ENCODE measurements at regions not wholly inside any gene's neighbourhood (a gene's known extent, or its start where the extent isn't known, plus 50 kb on each side); places are given as distances from the start of the nearest gene placed in this dataset.

DNA sequence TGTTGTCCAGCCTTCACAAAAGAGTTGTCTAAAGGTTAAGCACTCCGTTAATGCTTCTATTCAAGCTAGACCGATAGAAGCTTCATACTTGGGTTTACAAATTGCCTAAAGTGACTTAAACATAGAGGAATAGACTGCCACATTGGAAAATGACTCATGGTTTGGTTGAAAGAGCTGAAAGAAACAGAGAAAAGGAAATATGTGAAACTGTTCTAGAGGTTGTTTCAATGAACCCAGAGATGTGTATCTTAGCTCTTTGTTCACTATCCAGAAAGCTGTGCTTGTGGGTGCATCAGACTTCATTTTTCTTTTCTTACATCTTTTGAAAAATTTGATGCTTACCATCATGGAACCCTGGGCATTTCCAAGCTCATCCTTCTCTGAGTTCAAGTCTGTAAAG is 736.2 kb downstream of the INHBA start:
- DNase-seq = no peak

DNA sequence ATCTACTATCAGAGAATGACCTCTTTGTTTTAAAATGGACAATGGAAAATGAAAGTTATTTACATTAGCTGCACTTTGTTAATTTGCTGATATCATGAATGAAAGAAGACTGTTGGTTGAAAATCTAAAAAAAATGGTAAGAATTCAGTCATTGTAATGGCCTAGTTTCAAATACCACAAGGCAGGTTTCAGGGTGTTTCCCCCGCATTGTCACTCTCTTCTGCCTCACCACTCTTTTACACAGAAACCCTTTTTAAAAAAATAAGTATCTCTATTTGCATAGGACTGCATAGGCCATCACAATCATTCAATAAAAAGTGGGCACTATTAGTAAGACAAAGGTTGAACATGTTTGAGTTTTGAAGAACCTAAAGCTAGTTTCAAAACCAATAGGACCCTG is 737.1 kb downstream of the INHBA start:
- DNase-seq = no peak

DNA sequence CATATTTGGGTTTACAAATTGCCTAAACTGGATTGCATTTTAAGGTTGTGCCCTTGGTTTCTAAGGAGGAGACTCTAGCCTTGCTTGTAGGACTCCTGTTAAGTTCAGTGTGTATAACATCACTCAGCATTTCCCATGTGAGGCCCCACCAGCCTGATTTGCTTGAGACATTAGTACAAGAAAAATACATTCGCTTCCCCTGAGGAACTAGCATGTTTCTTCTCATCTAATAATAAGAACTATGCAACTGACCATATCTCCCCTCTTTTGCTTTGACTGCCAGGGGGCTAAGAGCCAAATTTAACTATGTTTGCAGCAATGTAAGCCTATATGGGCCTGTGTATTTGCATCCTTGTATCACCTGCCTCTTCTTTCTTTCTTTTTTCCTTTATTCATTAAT is 737.9 kb downstream of the INHBA start:
- DNase-seq = no peak

DNA sequence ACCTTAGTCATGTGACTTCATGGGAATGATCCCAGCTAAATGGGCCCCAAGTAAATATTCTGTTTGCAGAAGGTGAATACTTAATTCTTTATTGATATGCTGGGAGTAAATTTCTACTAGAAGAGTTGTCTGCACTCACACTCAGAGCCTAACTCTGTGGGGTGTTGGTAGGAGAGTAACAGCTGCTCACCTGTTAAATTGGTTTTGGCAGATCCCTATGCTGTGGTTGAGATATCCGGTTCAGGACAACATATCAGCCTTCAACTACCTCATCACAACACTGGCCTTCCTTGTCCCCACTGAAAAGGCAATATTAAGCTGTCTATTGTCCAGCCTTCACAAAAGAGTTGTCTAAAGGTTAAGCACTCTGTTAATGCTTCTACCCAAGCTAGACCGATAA is 738.3 kb downstream of the INHBA start:
- no peak for DNase-seq

DNA sequence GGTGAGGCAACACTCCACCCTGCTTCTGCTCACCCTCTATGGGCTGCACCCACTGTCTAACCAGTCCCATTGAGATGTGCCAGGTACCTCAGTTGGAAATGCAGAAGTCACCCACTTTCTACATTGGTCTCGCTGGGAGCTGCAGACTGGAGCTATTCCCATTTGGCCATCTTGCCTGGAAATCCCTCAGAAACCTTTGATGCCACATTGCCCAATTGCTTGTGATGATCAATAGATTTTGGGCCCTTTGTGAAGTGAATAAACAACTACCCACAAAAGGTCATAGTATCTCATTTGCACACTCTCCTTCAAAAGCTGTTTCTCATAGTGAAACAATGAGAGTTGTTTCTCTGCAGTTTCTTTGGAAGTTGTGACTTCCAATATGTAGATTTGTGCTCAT is 742.9 kb downstream of the INHBA start:
- no peak for DNase-seq

DNA sequence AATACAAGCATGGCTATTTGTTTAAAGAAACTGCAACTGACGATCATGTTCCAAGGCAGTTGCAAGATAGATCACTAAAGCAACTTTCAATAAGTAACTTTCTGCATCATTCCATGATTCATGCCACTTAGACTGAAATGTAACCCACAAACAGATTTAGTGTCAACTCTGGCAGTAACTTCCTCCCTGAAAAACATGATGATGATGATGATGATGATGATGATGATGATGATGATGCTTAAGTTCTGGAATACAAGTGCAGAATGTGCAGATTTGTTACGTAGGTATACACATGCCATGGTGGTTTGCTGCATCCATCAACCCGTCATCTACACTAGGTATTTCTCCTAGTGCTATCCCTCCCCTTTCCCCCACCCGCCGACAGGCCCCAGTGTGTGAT is 754.7 kb downstream of the INHBA start:
- DNase-seq = no peak

DNA sequence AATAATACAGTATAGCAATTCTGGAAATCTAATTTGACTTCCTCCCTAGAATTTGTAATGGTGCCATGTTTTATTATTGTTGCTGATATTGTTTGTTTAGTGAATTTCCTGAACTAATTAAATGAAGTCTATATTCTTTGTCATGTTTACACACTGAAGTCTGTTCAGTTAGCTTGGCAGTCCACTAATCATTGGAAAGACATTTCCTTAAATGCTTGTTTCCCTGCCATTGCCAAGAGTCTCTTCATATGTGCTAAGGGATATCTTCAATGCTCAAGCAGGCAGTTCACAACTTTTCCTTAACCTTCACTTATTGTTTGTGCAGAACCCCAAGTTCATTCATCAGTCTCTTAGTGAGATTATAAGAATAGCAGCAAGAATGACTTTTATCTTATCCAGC is 755.3 kb downstream of the INHBA start:
- DNase-seq = no peak

DNA sequence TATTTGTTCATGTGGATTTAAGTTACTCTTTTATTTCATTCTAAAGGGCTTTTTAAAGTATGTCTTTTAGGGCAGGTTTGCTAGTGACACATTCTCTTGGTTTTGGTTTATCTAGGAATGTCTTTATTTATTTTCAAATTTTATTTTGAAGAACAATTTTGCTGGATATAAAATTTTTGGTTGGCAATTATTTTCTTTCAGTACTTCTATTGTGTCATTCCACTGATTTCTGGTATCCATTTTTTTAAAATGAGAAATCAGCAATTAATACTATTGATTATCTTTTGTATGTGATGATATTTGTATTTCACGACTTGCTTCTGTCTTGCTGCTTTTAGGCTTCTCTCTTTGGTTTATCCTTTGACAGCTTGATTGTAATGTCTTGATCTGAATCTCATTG is 756.3 kb downstream of the INHBA start:
- DNase-seq = no peak

DNA sequence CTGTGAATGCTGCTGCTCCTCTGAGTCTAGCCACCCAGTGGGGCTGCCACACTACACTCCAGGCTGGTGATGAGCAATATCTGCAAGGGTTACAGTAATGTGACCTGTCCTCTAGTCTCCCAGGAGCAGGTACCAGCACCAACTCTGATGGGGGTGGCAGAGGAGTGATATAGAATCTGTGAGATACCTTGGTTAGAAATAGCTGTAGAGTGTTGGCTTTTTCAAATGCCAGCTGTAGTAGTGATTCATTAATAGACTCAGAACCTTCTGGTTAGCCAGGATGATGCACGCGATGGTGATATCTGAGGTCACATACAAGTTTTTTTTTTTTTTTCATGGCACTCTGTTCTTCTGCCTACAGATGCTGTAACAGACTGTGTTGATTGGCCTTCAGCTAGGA is 757.1 kb downstream of the INHBA start:
- DNase-seq = no peak

DNA sequence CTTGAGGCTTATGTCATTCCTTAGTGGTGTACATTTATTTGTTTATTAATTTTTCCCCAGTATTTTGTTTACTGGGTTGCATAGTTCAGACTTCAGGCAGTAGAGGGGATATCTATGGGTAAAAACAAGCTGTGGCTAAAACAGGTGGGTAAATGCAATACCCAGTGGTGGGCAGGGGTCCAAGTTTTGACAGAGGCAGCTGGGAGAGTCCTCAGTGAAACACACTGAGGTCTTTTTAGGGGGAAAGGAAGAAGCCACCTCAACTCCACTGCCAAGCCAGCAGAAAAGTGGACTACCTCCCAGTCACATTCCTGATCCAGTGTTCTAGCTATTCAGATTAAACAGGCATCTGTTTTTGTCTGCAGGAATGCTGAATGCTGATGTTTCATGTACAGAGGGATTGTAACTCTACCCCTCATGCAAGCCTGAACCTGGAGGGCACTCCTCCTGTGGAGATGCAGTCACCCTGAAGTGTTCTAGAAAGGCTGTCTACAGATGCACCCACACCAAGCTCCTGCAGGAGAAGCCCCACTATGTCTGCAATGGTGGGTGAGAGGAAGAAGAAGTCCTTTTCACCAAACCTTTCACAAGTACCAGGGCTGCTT is 757.8 kb downstream of the INHBA start:
- DNase-seq = no peak

DNA sequence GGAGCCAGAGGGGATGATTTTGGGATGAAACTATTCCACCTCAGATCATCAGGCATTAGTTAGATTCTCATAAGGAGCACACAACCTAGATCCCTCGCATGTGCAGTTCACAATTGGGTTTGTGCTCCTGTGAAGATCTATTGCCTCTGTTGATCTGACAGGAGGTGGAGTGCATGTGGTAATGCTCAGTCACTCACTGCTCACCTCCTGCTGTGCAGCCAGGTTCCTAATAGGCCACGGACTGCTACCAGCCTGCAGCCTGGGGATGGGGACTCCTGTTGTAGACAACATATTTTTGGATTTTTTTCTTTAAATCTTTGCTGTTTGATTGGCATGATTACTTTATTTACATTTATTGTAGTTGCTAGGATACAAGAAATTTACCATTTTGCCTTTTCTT is 765.0 kb downstream of the INHBA start:
- DNase-seq = no peak

DNA sequence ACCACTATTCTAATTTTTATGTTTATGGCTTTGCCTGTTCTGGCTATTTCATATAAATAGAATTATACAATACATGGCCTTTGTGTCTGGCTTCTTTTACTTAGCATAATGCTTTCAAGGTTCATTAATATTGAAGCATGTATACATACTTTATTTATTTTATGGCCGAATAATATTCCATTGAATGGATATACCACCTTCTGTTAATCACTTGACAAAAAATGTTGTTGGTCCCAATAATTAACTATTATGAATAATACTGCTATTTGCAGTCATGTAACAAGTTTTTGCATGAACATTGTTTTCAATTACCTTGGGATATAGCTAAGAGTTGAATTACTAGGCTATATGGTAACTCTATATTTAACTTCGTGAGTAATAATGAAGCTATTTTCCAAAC is 767.5 kb downstream of the INHBA start:
- DNase-seq = no peak

DNA sequence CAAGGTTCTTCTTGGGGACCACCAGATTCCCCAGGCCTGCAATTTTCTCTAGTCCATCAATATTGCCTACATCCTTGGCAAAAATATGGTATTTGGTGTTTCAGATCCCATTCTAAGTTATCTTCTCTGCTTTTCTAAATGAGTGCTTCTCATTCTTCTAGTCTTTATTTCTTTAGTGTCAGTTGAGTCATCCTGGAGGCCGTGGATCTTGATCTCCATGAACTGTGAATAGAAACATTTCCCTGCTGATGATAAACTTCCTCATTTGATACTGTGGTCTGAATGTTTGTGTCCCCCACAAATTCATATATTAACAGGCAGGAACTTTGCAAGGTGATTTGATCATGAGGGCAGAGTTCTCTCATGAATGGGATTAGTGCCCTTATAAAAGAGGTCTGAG is 779.3 kb downstream of the INHBA start:
- DNase-seq = no peak

DNA sequence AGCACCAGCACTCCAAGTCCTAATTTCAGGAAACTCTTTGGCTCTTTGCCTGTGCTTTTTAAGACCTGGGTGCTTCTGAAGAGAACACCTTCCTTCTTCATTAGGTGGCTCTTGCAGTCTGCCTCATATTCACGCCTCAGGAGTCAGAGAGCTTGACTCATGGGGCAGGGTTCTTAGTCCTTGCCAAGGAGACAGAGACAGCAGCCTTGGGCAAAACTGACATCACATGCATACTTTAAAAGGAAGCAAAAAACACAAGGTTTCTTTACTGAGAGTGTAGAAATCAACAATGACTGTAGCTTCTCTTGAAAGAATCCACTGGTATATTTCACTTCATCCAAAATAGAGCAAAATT is 780.6 kb downstream of the INHBA start:
- no peak for DNase-seq

DNA sequence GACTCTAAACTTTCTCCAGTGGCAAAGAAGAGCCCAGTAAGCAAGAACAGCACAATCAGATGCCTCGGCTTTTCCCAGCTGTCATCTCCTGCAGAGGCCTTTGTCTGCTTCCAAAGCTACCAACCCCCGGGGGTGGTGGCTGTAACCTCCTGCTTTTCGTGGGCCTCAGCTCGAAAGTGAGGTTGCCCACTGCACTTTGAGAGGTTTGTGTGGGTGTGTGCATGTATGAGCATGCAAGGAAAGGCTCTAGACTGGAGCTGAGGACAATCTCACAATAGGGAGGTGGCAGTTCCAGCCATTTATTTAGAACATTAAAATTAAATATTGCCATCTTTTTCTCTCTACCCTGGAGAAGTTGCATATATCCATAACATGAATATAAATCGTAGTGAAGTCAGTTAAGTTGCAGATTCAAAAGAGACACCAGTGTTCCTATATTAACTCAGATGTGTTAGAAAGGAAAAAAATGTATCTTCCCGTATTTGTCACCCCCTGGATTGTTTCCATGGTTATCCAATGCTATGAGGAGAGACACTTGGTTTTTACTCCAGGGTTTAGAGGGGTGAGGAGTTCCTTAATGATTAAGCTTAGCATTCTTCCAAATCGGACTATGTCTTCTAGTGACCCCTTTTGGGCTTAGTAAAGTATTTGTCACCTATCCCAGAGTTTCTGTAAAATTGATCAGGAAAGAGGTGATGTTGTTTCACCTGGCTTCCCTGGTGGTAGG is 781.1 kb downstream of the INHBA start:
- no peak for DNase-seq

DNA sequence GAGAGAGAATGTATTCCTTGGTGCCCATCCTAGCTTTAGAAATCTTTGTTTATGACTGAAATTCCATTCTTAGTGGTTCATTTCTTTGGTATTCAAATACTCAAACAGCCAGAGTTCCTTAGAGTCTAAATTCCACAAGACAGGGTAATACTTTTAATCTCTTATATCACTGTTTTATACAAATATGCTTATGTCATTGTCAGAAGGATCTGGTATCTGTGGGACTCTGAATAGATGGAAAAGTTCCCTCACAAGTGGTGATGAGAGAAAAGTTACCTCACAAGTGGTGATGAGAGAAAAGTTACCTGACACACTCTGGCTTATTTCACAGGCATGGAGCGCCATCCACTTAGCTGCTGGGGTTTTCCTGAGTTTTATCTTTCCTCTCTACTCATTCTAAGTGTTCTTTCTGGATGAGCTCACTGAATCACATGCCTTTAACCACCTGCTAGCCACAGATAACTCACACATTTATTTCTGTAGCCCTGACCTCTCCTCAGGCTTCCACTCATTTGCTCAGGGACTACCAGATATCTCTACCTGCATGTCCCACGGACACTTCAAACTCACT is 784.0 kb downstream of the SUGCT start:
- DNase-seq = no peak

DNA sequence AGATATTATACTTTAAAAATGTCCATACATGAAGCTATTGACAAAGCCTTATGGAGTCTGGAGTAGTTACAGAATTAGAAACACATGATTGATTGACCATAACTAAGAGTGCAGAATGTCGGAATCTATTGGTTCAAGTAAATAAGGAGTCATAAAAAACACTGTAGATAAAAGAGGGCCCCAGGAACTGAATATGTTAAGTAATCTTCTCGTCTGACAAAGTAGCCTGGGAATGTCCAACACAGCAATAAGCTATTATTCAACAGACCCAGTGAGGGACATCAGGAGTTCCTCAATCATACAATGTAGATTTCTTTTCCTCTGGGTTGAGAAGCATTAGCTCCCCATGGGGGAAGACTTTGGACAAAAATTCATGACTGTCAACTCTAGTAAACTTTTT is 782.0 kb downstream of the SUGCT start:
- DNase-seq = no peak

DNA sequence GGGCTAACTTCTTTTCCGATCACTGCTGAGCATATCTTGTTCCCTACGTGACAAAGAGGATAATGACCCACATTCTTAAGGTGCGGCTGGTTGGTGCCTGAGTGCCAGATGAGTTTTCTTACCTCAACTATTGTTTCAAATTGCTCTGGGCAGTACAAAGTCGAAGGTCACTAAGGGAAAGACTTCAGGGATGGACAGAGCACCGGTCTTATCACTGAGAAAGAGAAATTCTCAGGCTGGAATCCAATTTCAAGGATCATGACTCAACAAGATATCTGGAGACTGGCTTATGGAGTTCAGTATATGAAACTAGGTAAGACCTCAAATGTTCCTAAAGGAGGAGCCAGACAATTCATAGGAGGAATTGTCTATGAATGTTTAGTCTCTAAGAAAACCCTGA is 780.3 kb downstream of the SUGCT start:
- DNase-seq = no peak

Data from NCI-H2081 (cell line).